GM18861 (cell line): ENCODE measurements at regions not wholly inside any gene's neighbourhood (a gene's known extent, or its start where the extent isn't known, plus 50 kb on each side); places are given as distances from the start of the nearest gene placed in this dataset.
"Not testable (repeated sequence)": the region's sequence is repeated elsewhere in the genome, so short reads cannot be mapped to it uniquely, and the experiment has no call there.

Experiments
- ATAC-seq: cut with Tn5 transposase; IDR thresholded peaks from one replicate; pipeline ENCODE4 v1.9.1; 2021; ENCODE audit not compliant: unreplicated experiment

- no peak for ATAC-seq
Measured at GRCh38 chr19:5260381-5260967, 80.1 kb downstream of the PTPRS start.

GRCh38 chr19:5259750-5260149 lies 80.9 kb downstream of the PTPRS start:
- no peak for ATAC-seq

DNA sequence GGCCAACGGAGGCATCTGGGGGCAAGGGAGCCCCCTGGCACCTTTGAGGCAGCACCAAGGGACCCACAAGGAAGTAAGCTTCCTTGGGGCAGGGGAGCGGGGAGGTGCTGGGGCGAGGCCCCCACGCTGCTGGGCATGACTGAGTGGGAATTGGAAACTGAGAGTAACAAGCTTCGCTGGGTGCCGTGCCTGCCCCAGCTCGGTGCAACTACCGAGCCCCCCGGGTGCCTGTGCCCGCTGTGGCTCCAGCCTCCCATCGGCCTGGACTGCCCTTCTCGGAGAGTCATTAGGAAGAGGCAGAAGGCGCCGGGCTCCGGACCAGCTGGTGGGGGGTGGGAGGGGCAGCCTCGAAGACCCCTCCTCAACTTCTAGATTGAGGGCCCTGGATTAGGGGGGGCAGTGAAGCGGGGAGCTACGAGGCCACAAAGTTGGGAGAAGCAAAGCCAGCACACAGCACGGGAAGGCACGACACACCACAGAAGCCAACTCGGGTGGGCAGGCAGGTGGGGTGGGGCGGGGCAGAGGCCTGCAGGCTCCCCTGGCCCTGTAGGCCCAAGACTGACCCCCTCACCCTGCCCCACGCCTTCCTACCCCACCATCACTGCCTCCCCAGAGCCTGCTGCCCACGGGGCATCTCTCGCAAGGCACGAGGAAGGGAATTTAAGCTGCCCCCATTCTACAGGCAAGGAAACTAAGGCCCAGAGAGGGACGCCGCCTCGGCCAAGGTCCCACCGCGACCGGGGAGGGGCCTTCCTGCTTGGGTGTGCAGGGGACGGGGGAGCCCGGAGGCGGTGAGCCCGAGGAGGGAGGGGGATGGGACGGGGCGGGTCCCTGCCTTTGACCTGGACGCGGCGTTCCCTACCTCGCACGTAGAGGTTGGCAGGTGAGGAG lies 83.2 kb downstream of the PTPRS start:
- no peak for ATAC-seq

DNA sequence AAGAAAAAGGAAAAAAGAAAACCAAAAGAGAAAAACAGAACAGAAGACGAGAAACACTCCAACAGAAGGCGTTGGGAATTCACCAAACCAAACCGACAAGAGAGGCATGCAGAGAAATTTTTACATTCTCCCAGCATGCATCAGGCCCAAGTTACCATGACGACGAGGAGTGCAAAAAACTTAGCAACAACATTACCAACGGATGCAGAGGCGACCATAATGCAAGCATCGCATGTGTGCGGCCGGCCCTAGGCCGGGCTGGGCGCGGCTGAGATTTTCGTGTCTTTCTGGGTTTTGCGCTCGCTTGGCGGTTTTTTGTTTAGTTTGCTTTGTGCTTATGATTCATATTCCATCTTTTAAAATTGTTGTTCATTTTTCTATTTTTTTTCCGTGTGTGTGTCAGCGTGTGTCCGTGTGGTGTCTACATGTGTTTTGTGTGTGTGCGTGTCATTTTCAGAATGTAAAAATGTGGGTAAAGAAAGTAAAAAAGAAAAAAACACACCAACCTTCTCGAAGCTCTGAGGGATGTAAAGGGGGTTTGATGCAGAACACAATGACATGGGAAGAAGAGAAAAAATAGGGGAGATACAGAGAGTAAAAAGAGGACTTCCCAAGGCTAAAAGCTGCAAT lies 84.9 kb downstream of the PTPRS start:
- no peak for ATAC-seq

GRCh38 chr19:5254944-5255343 lies 85.7 kb downstream of the PTPRS start:
- ATAC-seq = no peak

DNA sequence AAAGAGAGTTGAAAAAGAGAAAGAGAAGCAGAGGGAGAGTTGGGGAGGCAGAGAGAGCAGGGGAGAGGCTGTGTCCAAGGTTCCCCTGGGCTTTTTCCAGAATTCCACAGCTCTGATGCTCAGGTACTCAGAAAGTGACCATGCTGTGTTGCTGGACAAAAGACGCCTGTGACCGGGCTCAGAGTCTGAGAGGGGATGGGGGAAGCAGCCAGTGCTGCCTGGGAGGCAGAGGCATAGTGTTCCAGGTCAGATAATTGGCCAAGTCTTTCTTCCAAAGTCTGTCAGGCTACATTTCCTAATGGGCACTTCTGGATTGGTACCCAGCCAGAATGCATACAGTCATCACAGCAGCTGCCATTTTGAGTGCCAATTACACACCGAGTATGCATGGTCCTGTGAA lies 86.1 kb downstream of the PTPRS start:
- ATAC-seq = no peak

DNA sequence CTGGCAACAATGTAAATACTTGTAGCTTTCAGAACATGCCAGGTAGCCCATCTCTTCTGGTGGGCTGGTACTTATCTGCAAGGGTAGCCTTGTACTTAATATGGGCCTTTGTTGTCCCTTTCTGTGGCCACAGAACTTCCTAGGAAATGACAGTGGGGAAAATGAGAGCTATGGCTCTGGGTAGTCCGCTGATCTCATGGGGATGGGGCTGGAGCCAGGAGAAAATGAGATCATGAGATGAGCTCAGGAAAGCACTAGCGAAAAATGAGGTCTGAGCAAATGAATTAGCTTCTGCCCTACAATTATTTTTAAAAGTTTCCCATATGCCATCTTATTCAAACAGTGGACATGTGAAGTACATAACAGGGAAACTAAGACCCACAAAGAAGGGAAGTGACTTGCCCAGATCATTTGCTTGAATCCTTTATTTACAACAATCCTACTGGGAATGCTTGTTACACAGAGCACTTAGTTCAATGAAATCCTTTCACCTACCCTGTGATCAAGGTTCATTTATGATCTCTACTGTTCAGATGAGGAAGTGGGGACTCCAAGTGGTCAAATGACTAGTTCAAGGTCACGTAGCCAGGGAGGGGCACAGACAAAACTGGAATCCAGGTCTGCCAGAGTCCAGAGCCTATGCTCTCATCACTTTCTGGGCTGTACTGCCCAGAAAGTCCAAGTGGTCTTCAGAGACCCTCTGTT lies 87.1 kb downstream of the PTPRS start:
- ATAC-seq = no peak

- no peak for ATAC-seq
Measured at GRCh38 chr19:5251096-5252065, 89.2 kb downstream of the PTPRS start.

DNA sequence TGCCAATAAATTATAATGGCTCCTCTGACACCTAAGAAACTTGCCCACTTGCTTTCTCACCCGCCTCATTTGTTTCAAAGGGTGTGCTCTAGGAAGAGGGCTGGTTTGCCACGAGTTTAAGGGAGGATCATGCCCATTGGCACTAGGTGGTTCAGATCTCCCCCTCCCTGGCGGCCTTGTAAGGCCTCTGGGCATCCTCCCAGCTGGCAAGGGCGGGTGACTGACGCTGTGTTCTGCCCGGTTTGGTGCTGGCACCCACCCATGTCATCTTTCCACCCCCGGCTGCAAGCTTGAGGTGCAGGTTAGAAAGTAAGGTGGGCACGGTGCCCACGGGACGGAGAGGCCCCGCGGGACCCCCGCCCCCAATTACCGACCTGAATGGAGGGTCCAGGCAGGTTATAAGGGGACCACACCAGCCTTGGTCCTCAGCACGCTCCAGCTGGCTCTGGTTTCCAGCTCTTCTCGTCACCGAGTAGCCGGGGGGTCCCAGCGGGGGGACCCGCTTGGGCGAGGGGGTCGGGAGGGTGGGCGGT lies 90.4 kb downstream of the PTPRS start:
- no peak for ATAC-seq

DNA sequence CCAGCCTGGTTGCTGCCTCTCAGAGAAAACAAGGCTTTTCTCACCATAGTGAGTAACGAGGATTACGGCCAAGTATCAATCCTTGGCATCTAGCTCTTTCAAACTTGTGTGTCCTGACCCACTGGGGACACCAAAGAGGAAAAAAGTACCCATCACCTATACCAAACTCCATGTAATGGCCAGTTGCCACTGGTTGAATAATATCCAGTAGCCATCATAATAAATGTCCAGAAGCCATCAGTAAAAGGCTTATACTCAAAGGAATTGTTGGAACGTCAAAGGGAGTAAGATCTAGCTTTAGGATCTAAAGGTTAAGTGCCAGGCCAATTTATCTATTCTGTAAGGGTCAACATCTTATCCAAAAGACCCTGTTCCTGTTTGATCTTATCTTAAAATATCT lies 91.1 kb downstream of the PTPRS start:
- ATAC-seq = no peak

- ATAC-seq = no peak
Measured at GRCh38 chr19:5247957-5248705, 92.5 kb downstream of the PTPRS start.

DNA sequence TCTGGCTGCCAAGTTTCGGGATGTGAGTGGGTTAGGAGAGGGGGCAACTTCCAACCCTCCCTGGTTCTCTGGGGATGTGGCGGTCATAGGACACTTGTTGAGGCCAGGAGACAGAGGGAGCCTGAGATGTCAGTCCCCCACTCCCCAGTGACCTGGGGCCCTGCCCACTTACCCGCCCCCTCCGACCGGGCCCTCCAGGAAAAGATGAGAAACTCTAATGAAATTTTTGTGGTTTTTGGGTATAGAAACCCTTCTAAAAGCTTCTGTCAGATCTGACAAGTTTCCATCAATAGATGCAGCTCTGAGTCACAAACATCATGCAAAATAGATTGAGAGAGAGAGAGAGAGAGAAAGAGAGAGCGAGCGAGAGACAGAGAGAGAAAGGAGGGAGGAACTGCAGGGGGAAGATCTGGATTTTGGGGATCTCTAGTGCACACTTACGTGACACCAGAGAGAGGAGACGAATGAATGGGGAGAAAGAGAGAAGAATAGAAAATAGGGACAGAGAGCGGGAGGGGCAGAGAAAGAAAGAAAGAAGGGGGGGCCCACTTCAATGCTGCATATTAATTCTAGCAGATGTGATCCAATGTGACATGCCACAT lies 94.0 kb downstream of the PTPRS start:
- no peak for ATAC-seq

DNA sequence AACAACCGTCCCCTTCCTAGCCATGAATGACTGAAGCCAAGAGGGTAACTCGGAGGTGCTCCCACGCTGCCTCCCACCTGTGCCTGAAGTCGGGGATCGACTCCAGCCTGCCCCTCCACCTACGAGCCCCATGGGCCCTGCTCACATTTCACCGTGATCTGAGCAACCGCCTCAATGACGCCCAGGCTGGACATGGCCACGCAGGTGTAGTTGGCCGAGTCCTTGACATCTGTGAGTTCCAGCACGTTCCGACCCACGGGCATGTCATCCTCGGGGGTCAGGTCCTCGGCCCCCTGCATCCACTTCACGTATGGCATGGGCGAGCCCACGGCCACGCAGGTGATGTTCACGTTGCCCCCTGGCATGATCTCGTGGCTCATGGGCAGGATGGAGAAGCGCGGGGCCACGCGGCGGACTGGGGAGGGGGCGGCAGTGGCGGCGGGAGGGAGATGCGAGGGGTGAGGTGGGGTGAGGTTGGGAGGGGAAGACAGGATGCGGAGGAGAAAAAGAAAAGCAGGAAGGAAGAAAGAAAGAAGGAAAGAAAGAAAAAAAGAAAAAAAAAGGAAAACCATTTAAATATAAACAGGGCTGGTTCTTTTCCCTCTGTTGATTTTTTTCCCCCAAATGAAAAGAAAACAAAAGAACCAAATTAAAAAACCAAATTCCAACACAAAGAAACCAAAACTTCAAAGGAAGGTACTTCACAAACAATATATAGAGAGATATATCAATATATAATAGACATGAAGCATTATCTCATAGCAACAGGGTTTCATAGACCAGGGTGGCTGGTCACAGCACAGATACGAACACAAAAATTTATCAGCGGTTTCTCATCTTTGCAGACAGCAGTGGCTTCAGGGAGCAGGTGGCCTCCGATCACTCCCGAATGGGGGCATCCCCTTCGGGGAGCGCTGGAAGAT lies 94.7 kb downstream of the PTPRS start:
- ATAC-seq = no peak

DNA sequence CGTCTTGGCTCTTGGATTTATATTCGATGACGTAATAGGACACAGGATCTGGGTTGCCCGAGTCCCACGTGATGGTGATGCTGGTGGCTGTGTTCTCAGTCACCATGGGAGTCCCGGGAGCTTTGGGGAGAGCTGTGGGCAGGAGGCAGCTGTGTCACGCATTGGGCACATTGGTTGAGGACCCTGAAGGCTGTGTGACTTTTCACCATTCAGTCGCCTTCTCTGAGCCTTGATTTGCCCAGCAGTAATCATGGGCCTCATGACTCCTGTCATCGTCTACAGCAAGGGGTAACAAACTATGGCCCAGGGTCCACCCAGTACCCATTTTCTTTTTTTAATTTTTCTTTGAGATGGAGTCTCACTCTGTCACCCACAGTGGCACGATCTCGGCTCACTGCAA lies 96.3 kb downstream of the PTPRS start:
- ATAC-seq = no peak

DNA sequence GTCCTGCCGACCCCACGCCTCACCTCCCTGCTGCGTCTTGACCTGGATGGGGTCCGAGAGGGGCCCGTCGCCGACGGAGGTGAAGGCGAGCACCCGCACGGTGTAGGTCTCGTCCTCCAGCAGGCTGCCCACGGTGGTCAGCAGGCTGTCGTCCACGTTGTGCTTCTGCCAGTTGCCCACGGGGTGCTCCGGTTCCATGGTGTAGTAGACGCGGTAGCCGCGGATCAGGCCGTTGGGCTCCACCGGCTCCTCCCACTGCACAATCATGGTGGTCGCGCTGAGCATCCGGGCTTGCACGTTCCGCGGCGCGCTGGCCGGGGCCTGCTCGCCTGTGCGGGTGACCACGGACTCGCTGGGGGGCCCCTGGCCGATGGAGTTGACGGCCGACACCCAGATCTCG lies 96.7 kb downstream of the PTPRS start:
- ATAC-seq = no peak

- ATAC-seq = not testable (repeated sequence)
Measured at GRCh38 chr19:5241896-5242295, 98.7 kb downstream of the PTPRS start.

- ATAC-seq = no peak
Measured at GRCh38 chr19:5240011-5240410, 100.6 kb downstream of the PTPRS start.

DNA sequence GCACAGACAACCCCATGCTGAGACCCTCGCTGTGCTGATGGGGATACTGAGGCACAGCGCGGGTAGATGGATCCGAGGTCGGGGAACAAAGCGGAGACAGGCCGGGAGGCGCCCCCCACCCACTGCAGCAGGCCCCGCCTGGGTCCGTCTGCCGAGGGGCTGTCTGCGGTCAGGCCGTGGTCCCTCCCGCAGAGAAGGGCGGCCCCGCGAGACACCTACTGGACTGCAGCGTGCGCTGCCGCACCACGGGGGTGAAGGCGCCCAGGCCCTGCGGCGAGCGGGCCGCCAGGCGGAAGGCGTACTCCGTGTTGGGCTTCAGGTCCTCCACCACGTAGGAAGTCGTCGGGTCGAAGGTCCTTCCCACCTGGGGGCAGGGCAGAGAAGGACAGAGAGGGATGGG lies 101.9 kb downstream of the PTPRS start:
- no peak for ATAC-seq
